HEK293 (cell line): ENCODE measurements at regions not wholly inside any gene's neighbourhood (a gene's known extent, or its start where the extent isn't known, plus 50 kb on each side); places are given as distances from the start of the nearest gene placed in this dataset.

Source experiments
- CTCF ChIA-PET: fragments of 350-600 bp; formaldehyde crosslinking; extraction: SDS; loops from one replicate; lab custom pipeline; 2021; ENCODE audit warnings: antibody characterized with exemption; lab: Yijun Ruan, JAX
- POLR2A ChIA-PET: fragments of 300-600 bp; formaldehyde crosslinking; extraction: SDS; loops from one replicate; lab custom pipeline; 2020; ENCODE audit warnings: antibody characterized with exemption, inconsistent platforms; lab: Yijun Ruan, JAX
- H3K27ac ChIP-seq: fragments of 200-500 bp; sonication (Bioruptor generic); 2 replicates; pipeline ENCODE4 v1.5.1; 2014; ENCODE audit warnings: low read depth, low read length, control low read depth, inconsistent platforms; ENCODE audit errors: extremely low read depth
- H3K36me3 ChIP-seq, 2 experiments: fragments of 200-500 bp in 1 of 2; sonication (Bioruptor generic) in 1 of 2; 1 replicate in 1 of 2; 2 replicates in 1 of 2; pipeline ENCODE4 v1.5.1; 2014 to 2017; ENCODE audit warnings: inconsistent platforms in 2 of 2, low read length in 2 of 2; ENCODE audit not compliant: control insufficient read depth in 2 of 2, insufficient read depth in 1 of 2
- H3K4me1 ChIP-seq: fragments of 200-500 bp; sonication (Bioruptor generic); 2 replicates; pipeline ENCODE4 v1.5.1; 2014; ENCODE audit warnings: mild to moderate bottlenecking, low read length, inconsistent platforms; ENCODE audit not compliant: control insufficient read depth, insufficient read depth
- H3K4me3 ChIP-seq: 2 replicates; pipeline ENCODE4 v1.5.1; 2011; ENCODE audit warnings: low read depth, mild to moderate bottlenecking, control low read depth, low read length, moderate library complexity
- H3K9me3 ChIP-seq: fragments of 200-500 bp; sonication (Bioruptor generic); 2 replicates; pipeline ENCODE4 v1.5.1; 2014; ENCODE audit warnings: low read depth, low read length, inconsistent platforms; ENCODE audit not compliant: control insufficient read depth, insufficient read depth
- GLI4 ChIP-seq: fragments of 450-650 bp; formaldehyde crosslinking; IDR thresholded peaks from 2 replicates; pipeline ENCODE4 v1.5.1; 2016; ENCODE audit warnings: missing biosample characterization, missing genetic modification characterization
- KLF17 ChIP-seq: fragments of 450-650 bp; formaldehyde crosslinking; IDR thresholded peaks from 2 replicates; pipeline ENCODE4 v1.5.1; 2016; ENCODE audit warnings: missing biosample characterization, missing genetic modification characterization
- PRDM4 ChIP-seq: fragments of 450-650 bp; formaldehyde crosslinking; IDR thresholded peaks from 2 replicates; pipeline ENCODE4 v1.5.1; 2017; ENCODE audit warnings: missing biosample characterization, missing genetic modification characterization
- REPIN1 ChIP-seq: fragments of 450-650 bp; formaldehyde crosslinking; IDR thresholded peaks from 2 replicates; pipeline ENCODE4 v1.5.1; 2017; ENCODE audit warnings: missing biosample characterization, missing genetic modification characterization, low read depth
- ZBTB11 ChIP-seq: fragments of 450-650 bp; formaldehyde crosslinking; conservative IDR thresholded peaks from 2 replicates; pipeline ENCODE4 v1.5.1; 2016; ENCODE audit warnings: low read depth, missing biosample characterization, missing genetic modification characterization
- ZNF140 ChIP-seq: fragments of 450-650 bp; formaldehyde crosslinking; IDR thresholded peaks from 2 replicates; pipeline ENCODE4 v1.5.1; 2016; ENCODE audit warnings: missing biosample characterization, missing genetic modification characterization
- ZNF155 ChIP-seq: fragments of 450-650 bp; formaldehyde crosslinking; IDR thresholded peaks from 2 replicates; pipeline ENCODE4 v1.5.1; 2016; ENCODE audit warnings: missing biosample characterization, missing genetic modification characterization
- ZNF202 ChIP-seq: fragments of 450-650 bp; formaldehyde crosslinking; IDR thresholded peaks from 2 replicates; pipeline ENCODE4 v1.5.1; 2016; ENCODE audit warnings: missing biosample characterization, missing genetic modification characterization, borderline replicate concordance
- ZNF274 ChIP-seq, 2 experiments: fragments of 200-500 bp in 1 of 2; fragments of 450-650 bp in 1 of 2; sonication (Bioruptor generic) in 1 of 2; formaldehyde crosslinking in 1 of 2; IDR thresholded peaks; 2 replicates each; pipeline versions ENCODE4 v1.5.1 to v1.6.1; 2014 to 2016; ENCODE audit warnings: borderline replicate concordance in 1 of 2, inconsistent platforms in 1 of 2, low read length in 1 of 2, missing biosample characterization in 1 of 2, missing genetic modification characterization in 1 of 2
- ZNF354C ChIP-seq: fragments of 450-650 bp; formaldehyde crosslinking; IDR thresholded peaks from 2 replicates; pipeline ENCODE4 v1.5.1; 2016; ENCODE audit warnings: missing biosample characterization, missing genetic modification characterization, low read depth, borderline replicate concordance
- ZNF366 ChIP-seq: fragments of 450-650 bp; formaldehyde crosslinking; conservative IDR thresholded peaks from 2 replicates; pipeline ENCODE4 v1.5.1; 2016; ENCODE audit warnings: missing biosample characterization, missing genetic modification characterization
- ZNF391 ChIP-seq: fragments of 450-650 bp; formaldehyde crosslinking; IDR thresholded peaks from 2 replicates; pipeline ENCODE4 v1.5.1; 2016; ENCODE audit warnings: low read depth, missing biosample characterization, missing genetic modification characterization, borderline replicate concordance
- ZNF394 ChIP-seq: fragments of 450-650 bp; formaldehyde crosslinking; IDR thresholded peaks from 2 replicates; pipeline ENCODE4 v1.5.1; 2016; ENCODE audit warnings: missing biosample characterization, missing genetic modification characterization, mild to moderate bottlenecking, moderate library complexity, borderline replicate concordance
- ZNF426 ChIP-seq: fragments of 450-650 bp; formaldehyde crosslinking; IDR thresholded peaks from 2 replicates; pipeline ENCODE4 v1.5.1; 2017; ENCODE audit warnings: missing biosample characterization, missing genetic modification characterization, mild to moderate bottlenecking, inconsistent platforms, moderate library complexity
- ZNF510 ChIP-seq: fragments of 450-650 bp; formaldehyde crosslinking; IDR thresholded peaks from 2 replicates; pipeline ENCODE4 v1.5.1; 2018; ENCODE audit warnings: mild to moderate bottlenecking, missing genetic modification characterization, missing biosample characterization; ENCODE audit not compliant: insufficient replicate concordance
- ZNF529 ChIP-seq: fragments of 450-650 bp; formaldehyde crosslinking; IDR thresholded peaks from 2 replicates; pipeline ENCODE4 v1.5.1; 2017; ENCODE audit warnings: missing genetic modification characterization, missing biosample characterization; ENCODE audit not compliant: insufficient replicate concordance
- ZNF555 ChIP-seq: fragments of 450-650 bp; formaldehyde crosslinking; conservative IDR thresholded peaks from 2 replicates; pipeline ENCODE4 v1.5.1; 2017; ENCODE audit warnings: missing biosample characterization, mild to moderate bottlenecking, missing genetic modification characterization, inconsistent platforms
- ZNF560 ChIP-seq: fragments of 450-650 bp; formaldehyde crosslinking; IDR thresholded peaks from 2 replicates; pipeline ENCODE4 v1.5.1; 2017; ENCODE audit warnings: missing biosample characterization, missing genetic modification characterization, borderline replicate concordance
- ZNF623 ChIP-seq: fragments of 450-650 bp; formaldehyde crosslinking; IDR thresholded peaks from 2 replicates; pipeline ENCODE4 v1.5.1; 2016; ENCODE audit warnings: missing biosample characterization, missing genetic modification characterization
- ZNF670 ChIP-seq: fragments of 450-650 bp; formaldehyde crosslinking; IDR thresholded peaks from 2 replicates; pipeline ENCODE4 v1.5.1; 2016; ENCODE audit warnings: missing biosample characterization, missing genetic modification characterization, low read depth
- ZNF76 ChIP-seq: fragments of 450-650 bp; formaldehyde crosslinking; IDR thresholded peaks from 2 replicates; pipeline ENCODE4; 2016; ENCODE audit warnings: low read depth, missing biosample characterization, missing genetic modification characterization, borderline replicate concordance
- TF ChIP-seq, protein P1 (sequence below): fragments of 450-650 bp; formaldehyde crosslinking; IDR thresholded peaks from 2 replicates; pipeline ENCODE4 v1.5.1; 2016; ENCODE audit warnings: missing biosample characterization, missing genetic modification characterization, borderline replicate concordance

- TF ChIP-seq ZNF529 (peak; percentile 9), ZNF510 (tag by site-specific recombination) (peak; percentile 40), ZNF560 (tag by site-specific recombination) (0 out of 2 replicates have a peak, but pooled peaks have one; percentile 19), ZNF555 (tag by site-specific recombination) (peak; percentile 64), ZNF394 (peak; percentile 64; the same call in 1 of the 2 replicates), ZBTB11 (tag by site-specific recombination) (peak; percentile 56; the same call in 1 of the 2 replicates), ZNF140 (tag by site-specific recombination) (peak; percentile 50; the same call in 1 of the 2 replicates), ZNF623 (tag by site-specific recombination) (peak; percentile 33; the same call in 1 of the 2 replicates), ZNF202 (tag by site-specific recombination) (0 out of 2 replicates have a peak, but pooled peaks have one; percentile 28), ZNF426 (tag by site-specific recombination) (peak; percentile 63), ZNF391 (no peak)
- TF ChIP-seq, protein P1, sequence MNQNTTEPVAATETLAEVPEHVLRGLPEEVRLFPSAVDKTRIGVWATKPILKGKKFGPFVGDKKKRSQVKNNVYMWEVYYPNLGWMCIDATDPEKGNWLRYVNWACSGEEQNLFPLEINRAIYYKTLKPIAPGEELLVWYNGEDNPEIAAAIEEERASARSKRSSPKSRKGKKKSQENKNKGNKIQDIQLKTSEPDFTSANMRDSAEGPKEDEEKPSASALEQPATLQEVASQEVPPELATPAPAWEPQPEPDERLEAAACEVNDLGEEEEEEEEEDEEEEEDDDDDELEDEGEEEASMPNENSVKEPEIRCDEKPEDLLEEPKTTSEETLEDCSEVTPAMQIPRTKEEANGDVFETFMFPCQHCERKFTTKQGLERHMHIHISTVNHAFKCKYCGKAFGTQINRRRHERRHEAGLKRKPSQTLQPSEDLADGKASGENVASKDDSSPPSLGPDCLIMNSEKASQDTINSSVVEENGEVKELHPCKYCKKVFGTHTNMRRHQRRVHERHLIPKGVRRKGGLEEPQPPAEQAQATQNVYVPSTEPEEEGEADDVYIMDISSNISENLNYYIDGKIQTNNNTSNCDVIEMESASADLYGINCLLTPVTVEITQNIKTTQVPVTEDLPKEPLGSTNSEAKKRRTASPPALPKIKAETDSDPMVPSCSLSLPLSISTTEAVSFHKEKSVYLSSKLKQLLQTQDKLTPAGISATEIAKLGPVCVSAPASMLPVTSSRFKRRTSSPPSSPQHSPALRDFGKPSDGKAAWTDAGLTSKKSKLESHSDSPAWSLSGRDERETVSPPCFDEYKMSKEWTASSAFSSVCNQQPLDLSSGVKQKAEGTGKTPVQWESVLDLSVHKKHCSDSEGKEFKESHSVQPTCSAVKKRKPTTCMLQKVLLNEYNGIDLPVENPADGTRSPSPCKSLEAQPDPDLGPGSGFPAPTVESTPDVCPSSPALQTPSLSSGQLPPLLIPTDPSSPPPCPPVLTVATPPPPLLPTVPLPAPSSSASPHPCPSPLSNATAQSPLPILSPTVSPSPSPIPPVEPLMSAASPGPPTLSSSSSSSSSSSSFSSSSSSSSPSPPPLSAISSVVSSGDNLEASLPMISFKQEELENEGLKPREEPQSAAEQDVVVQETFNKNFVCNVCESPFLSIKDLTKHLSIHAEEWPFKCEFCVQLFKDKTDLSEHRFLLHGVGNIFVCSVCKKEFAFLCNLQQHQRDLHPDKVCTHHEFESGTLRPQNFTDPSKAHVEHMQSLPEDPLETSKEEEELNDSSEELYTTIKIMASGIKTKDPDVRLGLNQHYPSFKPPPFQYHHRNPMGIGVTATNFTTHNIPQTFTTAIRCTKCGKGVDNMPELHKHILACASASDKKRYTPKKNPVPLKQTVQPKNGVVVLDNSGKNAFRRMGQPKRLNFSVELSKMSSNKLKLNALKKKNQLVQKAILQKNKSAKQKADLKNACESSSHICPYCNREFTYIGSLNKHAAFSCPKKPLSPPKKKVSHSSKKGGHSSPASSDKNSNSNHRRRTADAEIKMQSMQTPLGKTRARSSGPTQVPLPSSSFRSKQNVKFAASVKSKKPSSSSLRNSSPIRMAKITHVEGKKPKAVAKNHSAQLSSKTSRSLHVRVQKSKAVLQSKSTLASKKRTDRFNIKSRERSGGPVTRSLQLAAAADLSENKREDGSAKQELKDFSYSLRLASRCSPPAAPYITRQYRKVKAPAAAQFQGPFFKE (tag by site-specific recombination) = no peak
Measured at GRCh38 chrX:146090732-146091131, 273.1 kb downstream of the SLITRK2 start (continued).

GRCh38 chrX:146109362-146109761 is 291.7 kb downstream of the SLITRK2 start:
- CTCF ChIA-PET = interaction anchor here (0.6 kb wide), 1 partner anchor 379 kb away, joined by 4 read pairs; no protein-coding TSS in a partner anchor
- Histone ChIP-seq H3K4me1 (no peaks in the 10 kb centered on the region), H3K27ac (no peak overlapping the region), H3K4me3 (no peak overlapping the region), H3K9me3 (no peaks in the 10 kb centered on the region), H3K36me3 (no peaks in the 10 kb centered on the region)
- POLR2A ChIA-PET = no interaction called here
- TF ChIP-seq PRDM4 (tag by site-specific recombination) (no peak), ZNF354C (tag by site-specific recombination) (no peak), REPIN1 (tag by site-specific recombination) (no peak), ZNF155 (tag by site-specific recombination) (no peak), ZNF670 (tag by site-specific recombination) (no peak), ZNF274 (IDR thresholded peaks at IDR 0.05; ENCODE audit: low read length) (no peak), ZNF274 (tag by site-specific recombination; IDR thresholded peaks at IDR 0.05; ENCODE audit: borderline replicate concordance) (no peak), KLF17 (no peak), ZNF366 (tag by site-specific recombination) (no peak), ZNF394 (no peak), ZNF76 (tag by site-specific recombination) (no peak), ZNF510 (tag by site-specific recombination) (no peak), GLI4 (no peak)
